ENCODE measurements at regions not wholly inside any gene's neighbourhood (a gene's known extent, or its start where the extent isn't known, plus 50 kb on each side); places are given as distances from the start of the nearest gene placed in this dataset.

DNA sequence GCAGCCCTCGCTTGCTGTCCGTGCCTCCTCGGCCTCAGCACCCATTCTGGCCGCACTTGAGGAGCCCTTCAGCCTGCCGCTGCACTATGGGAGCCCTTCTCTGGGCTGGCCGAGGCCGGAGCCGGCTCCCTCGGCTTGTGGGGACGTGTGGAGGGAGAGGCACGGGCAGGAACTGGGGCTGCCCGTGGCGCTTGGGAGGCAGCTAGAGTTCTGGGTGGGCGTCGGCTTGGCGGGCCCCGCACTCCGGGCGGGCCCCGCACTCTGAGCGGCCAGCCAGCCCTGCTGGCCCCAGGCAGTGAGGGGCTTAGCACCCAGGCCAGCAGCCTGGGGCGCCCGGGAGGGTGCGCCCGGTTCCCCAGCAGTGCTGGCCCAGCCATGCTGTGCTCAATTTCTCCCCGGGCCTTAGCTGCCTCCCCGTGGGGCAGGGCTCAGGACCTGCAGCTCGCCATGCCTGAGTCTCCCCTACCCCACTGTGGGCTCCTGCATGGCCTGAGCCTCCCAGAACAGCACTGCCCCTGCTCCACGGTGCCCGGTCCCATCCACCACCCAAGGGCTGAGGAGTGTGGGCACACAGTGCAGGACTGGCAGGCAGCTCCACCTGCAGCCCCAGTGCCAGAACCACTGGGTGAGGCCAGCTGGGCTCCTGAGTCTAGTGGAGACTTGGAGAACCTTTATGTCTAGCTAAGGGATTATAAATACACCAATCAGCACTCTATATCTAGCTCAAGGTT is 240.0 kb upstream of the PRR20A start:
- peaks cover 20% of the 10 kb centered on the region for H3K9me3 Mint-ChIP-seq
- H3K27ac Mint-ChIP-seq, result no peak overlapping the region
- peaks cover 16% of the 10 kb centered on the region for H3K36me3 Mint-ChIP-seq
- ATAC-seq, result no peak
- no peaks in the 10 kb centered on the region for H3K4me1 Mint-ChIP-seq
- DNase-seq (ENCODE audit: low spot score), result no peak
- ChIA-PET CTCF (no interaction called here), POLR2A (no interaction called here)
- no peak overlapping the region for H3K4me3 Mint-ChIP-seq
- no peak for TF ChIP-seq ZNF671 (CRISPR knock-in tag; IDR thresholded peaks at IDR 0.05)
- TF ChIP-seq, protein P1, sequence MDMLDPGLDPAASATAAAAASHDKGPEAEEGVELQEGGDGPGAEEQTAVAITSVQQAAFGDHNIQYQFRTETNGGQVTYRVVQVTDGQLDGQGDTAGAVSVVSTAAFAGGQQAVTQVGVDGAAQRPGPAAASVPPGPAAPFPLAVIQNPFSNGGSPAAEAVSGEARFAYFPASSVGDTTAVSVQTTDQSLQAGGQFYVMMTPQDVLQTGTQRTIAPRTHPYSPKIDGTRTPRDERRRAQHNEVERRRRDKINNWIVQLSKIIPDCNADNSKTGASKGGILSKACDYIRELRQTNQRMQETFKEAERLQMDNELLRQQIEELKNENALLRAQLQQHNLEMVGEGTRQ (CRISPR knock-in tag; IDR thresholded peaks at IDR 0.05), result no peak
- TF ChIP-seq RORB (CRISPR knock-in tag; IDR thresholded peaks at IDR 0.05), result no peak
- TF ChIP-seq, protein P2, sequence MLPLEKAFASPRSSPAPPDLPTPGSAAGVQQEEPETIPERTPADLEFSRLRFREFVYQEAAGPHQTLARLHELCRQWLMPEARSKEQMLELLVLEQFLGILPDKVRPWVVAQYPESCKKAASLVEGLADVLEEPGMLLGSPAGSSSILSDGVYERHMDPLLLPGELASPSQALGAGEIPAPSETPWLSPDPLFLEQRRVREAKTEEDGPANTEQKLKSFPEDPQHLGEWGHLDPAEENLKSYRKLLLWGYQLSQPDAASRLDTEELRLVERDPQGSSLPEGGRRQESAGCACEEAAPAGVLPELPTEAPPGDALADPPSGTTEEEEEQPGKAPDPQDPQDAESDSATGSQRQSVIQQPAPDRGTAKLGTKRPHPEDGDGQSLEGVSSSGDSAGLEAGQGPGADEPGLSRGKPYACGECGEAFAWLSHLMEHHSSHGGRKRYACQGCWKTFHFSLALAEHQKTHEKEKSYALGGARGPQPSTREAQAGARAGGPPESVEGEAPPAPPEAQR (CRISPR knock-in tag; IDR thresholded peaks at IDR 0.05), result no peak
- TF ChIP-seq FOXK1 (CRISPR knock-in tag; IDR thresholded peaks at IDR 0.05), result no peak
- TF ChIP-seq CREB1 (CRISPR knock-in tag; IDR thresholded peaks at IDR 0.05), result no peak
- no peak for TF ChIP-seq RELA (CRISPR knock-in tag; IDR thresholded peaks at IDR 0.05; ENCODE audit: borderline replicate concordance)
- no peak for TF ChIP-seq ZNF138 (CRISPR knock-in tag; conservative IDR thresholded peaks at IDR 0.05)
- TF ChIP-seq FOXP1 (CRISPR knock-in tag; IDR thresholded peaks at IDR 0.05; ENCODE audit: borderline replicate concordance), result no peak
- TF ChIP-seq ATF1 (CRISPR knock-in tag; IDR thresholded peaks at IDR 0.05), result no peak
- no peak for TF ChIP-seq GABPB1 (CRISPR knock-in tag; IDR thresholded peaks at IDR 0.05)
- no peak for TF ChIP-seq ZNF425 (CRISPR knock-in tag; conservative IDR thresholded peaks at IDR 0.05)
- TF ChIP-seq ZNF532 (CRISPR knock-in tag; IDR thresholded peaks at IDR 0.05; ENCODE audit: borderline replicate concordance), result no peak
- TF ChIP-seq ETV6 (CRISPR knock-in tag; IDR thresholded peaks at IDR 0.05), result no peak
- TF ChIP-seq PRRX2 (CRISPR knock-in tag; IDR thresholded peaks at IDR 0.05), result no peak
- no peak for TF ChIP-seq FOXJ3 (CRISPR knock-in tag; IDR thresholded peaks at IDR 0.05; ENCODE audit: borderline replicate concordance)
- no peaks in the 10 kb centered on the region for H3K27me3 Mint-ChIP-seq (ENCODE audit: low read depth)

GRCh38 chr13:56902276-56902675 is 238.4 kb upstream of the PRR20A start:
- Mint-ChIP-seq H3K27me3 (ENCODE audit: low read depth) (no peaks in the 10 kb centered on the region), H3K36me3 (peaks cover 16% of the 10 kb centered on the region), H3K4me1 (no peaks in the 10 kb centered on the region), H3K4me3 (no peak overlapping the region), H3K9me3 (peaks cover 20% of the 10 kb centered on the region), H3K27ac (no peak overlapping the region)
- DNase-seq (ENCODE audit: low spot score) (no peak), ATAC-seq (no peak)
- no peak for TF ChIP-seq ZNF138 (CRISPR knock-in tag; conservative IDR thresholded peaks at IDR 0.05)
- no peak for TF ChIP-seq NFYB (CRISPR knock-in tag; conservative IDR thresholded peaks at IDR 0.05; ENCODE audit: low read depth)
- TF ChIP-seq, protein P3, sequence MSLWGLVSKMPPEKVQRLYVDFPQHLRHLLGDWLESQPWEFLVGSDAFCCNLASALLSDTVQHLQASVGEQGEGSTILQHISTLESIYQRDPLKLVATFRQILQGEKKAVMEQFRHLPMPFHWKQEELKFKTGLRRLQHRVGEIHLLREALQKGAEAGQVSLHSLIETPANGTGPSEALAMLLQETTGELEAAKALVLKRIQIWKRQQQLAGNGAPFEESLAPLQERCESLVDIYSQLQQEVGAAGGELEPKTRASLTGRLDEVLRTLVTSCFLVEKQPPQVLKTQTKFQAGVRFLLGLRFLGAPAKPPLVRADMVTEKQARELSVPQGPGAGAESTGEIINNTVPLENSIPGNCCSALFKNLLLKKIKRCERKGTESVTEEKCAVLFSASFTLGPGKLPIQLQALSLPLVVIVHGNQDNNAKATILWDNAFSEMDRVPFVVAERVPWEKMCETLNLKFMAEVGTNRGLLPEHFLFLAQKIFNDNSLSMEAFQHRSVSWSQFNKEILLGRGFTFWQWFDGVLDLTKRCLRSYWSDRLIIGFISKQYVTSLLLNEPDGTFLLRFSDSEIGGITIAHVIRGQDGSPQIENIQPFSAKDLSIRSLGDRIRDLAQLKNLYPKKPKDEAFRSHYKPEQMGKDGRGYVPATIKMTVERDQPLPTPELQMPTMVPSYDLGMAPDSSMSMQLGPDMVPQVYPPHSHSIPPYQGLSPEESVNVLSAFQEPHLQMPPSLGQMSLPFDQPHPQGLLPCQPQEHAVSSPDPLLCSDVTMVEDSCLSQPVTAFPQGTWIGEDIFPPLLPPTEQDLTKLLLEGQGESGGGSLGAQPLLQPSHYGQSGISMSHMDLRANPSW (CRISPR knock-in tag; conservative IDR thresholded peaks at IDR 0.05; ENCODE audit: low read depth), result no peak
- no peak for TF ChIP-seq KAT7 (CRISPR knock-in tag; IDR thresholded peaks at IDR 0.05; ENCODE audit: borderline replicate concordance)
- TF ChIP-seq SOX15 (CRISPR knock-in tag; IDR thresholded peaks at IDR 0.05), result no peak
- TF ChIP-seq, protein P4, sequence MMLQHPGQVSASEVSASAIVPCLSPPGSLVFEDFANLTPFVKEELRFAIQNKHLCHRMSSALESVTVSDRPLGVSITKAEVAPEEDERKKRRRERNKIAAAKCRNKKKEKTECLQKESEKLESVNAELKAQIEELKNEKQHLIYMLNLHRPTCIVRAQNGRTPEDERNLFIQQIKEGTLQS (CRISPR knock-in tag; conservative IDR thresholded peaks at IDR 0.05), result no peak
- TF ChIP-seq, protein P5, sequence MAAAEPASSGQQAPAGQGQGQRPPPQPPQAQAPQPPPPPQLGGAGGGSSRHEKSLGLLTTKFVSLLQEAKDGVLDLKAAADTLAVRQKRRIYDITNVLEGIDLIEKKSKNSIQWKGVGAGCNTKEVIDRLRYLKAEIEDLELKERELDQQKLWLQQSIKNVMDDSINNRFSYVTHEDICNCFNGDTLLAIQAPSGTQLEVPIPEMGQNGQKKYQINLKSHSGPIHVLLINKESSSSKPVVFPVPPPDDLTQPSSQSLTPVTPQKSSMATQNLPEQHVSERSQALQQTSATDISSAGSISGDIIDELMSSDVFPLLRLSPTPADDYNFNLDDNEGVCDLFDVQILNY (CRISPR knock-in tag; IDR thresholded peaks at IDR 0.05), result no peak
- no peak for TF ChIP-seq SMAD4 (CRISPR knock-in tag; IDR thresholded peaks at IDR 0.05)
- ChIA-PET CTCF (no interaction called here), POLR2A (interaction anchor here (0.7 kb wide), 1 partner anchor 171 kb away, joined by 5 read pairs; no protein-coding TSS in a partner anchor)
